Brain pericyte (primary cell): ENCODE measurements at regions not wholly inside any gene's neighbourhood (a gene's known extent, or its start where the extent isn't known, plus 50 kb on each side); places are given as distances from the start of the nearest gene placed in this dataset.

ENCODE experiments used
- DNase-seq: peaks from one replicate; pipeline ENCODE4 v3.0.0-alpha.2; 2012; ENCODE audit warnings: low read depth, low spot score

DNA sequence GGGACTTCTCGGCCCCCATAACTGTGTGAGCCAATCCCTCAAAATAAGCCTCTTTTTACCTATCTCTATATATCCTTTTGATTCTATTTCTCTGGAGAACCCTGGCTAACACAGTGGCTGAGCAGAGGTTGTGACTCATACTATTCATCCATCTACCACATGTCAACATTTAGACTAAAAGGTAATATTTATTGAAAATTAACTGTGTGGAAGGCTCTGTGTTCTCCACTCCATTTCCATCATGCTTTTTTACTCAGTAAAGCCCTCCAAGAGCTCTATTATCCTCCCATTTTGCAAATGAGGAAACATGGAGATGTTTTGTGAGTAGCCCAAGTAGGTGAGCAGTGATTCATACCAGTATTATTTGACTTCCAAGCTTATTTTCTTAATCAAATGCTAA is 217.9 kb upstream of the DCBLD2 start:
- DNase-seq = no peak

DNA sequence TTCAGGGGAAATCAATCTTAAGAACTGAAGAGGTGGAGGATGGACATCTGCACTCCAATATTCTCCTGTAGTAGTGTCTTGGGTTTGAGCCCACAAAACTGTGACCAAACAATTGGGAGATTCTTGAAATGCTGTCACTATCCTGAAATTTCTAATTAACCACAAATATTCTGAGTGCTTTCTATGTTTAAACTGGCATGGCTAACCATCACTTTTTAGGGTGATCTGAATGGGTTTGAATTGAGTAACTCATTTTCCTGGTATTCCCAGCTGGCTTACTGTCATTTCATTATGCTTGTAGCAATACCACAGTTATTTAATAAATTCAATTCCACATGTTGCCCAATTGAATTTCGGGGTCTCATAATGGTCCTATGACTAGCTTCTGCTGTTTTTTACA is 216.9 kb upstream of the DCBLD2 start:
- no peak for DNase-seq

DNA sequence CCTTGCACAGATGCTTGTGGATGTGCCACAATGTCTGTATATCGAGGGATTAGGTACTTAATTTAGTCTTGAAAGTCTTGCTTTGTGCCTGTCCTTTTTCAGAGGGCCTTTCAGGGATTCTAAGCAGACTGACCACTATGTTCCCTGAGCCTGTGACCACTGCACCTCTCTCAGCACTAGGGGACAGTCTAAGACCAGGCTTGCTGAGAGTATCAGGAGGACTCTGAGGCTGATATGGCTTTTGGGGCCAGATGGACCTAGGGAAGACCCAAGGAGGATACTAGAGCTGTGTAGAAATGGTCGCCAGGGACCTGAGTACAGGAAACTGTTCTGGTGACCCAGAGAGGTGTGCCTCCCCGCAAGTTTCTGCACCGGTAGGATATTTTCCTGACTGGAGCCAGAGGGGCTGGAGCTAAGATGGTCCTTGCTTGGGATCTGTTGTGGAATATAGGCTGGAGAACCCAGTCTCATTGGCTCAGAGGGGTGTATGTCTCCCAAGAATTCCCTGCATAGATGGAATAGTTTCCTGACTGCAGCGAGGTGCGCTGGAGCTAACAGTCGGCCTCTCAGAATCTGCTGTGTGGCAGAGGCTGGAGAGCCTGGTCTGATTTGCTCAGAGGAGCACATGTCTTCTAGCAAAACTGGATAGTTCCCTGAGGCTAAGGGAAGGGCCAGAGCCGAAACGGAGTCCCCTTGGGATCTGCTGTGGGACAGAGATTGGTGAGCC is 213.2 kb upstream of the DCBLD2 start:
- no peak for DNase-seq

DNA sequence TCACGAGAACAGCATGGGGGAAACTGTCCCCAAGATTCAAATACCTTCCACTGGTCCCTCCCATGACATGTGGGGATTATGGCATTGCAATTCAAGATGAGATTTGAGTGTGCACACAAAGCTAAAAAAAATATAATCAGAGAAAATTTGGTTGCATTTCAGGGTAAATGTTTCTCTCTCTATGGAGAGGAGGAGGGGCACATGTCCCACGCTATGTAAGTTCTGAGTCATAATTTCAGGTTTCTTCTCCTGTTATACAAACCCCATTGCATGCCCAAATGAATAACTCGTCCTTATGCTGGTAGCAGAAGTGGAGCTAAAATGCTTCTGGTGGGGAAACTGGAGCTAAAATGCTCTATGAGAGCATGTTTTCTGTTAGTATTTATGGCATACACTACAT is 209.7 kb upstream of the DCBLD2 start:
- DNase-seq = no peak

DNA sequence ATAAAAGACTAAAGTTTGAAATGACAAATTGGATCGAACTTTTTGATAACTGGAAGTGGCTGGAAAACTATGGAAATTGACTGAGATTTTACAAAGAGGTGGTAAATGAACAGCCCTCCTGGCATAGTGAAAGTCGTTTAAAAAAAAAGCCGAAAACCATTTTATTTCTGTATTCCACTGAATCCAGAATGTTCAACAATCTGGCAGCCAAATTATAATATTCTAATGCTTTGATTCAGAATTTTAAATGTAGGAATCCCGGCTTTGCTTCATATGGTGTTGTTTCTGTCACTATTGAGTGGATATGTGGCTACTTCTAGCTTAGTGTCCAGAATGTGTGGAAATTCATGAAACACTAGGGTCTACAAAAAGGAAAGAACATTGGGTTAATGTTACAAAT is 208.9 kb upstream of the DCBLD2 start:
- no peak for DNase-seq

DNA sequence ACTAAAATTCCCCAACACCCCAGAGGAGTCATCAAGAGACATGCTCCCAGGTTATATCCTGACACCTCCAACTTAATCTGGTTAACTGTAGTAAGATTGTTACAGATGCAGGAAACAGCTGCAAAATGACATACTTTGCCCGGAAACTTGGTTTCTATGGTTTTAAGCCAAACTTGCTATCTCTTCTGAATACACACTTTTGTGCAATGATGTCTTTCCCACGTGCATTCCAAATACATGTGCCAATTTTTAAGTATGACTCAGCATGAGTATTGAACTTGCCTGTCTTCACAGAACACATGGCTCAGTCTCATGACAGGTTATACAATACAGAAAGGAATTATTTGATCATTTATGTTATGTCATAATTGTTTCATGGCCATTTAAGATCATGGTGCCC is 207.0 kb upstream of the DCBLD2 start:
- peak; percentile 50 for DNase-seq

DNA sequence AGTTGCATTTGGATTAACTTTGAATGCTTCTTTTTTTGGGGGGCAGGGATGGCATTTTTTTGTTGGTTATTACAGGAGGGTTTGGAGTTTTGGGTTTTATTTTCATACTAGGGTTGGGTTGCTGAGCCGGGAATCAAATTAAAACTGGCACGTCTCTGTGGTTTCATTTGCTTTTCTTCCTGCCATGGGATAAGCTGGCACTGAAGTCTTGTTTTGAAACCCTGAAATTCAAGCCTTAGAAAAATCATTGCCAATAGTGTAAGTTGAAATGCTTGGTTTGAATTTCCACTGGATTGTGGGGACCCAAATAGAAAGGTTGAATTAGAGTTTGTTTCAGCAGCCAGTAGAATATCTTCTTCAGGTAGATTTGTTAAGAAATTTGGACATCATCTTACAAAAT is 193.1 kb upstream of the DCBLD2 start:
- DNase-seq = no peak

DNA sequence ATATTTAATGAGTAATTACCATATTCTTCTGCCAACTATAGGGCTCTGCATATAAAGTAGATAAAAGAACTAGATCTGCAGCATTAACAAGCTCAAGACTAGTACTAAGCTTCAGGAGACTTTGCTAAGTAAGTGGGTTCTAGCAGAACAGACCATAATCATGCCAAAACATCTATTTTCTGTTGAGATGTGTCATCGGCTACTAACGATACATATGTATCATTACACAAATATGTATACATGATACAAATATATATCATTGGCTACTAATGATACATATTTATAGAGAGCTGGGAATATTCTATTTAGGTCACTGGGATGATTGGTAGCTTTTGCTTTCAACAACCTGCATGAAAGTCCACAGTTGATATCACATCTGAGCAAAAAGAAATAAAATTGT is 185.8 kb upstream of the DCBLD2 start:
- no peak for DNase-seq

DNA sequence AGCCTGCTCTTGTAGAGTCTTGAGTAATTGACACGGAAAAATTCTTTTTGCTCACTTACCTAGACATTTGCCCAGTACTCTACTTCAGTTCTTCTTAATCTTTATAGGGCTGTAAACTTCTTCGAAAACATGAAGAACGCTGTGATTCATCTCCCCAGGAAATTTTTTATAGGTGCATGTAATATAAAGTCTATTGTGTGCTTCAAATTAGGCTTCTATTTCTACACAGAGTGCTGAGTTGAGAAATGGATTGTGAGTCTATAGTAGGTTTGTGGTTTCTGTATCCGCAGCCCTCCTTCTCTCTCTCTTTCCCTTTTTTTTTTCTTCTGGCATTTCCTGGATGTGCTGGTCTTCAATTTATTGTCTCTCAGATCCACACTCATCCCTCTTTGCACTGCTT is 183.3 kb upstream of the DCBLD2 start:
- DNase-seq = no peak

DNA sequence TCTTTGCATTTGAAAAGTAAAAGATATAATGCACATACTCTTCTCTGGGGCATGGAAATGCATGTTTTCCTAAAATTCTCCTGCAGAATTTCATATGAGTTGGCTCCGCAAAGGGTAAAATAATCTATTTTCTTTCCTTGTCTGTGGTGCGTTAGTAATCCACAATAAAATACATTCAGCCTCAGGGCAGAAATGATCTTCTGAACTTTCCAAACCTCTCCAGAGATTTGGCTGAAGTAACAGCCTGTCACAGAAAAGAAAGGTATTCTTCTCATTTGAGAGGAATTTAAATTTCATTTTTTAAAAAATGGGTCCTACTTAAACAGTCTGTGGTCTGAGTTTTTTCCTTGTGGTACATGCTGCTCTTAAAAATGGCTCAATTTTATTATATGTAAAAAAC is 182.7 kb upstream of the DCBLD2 start:
- DNase-seq = no peak

DNA sequence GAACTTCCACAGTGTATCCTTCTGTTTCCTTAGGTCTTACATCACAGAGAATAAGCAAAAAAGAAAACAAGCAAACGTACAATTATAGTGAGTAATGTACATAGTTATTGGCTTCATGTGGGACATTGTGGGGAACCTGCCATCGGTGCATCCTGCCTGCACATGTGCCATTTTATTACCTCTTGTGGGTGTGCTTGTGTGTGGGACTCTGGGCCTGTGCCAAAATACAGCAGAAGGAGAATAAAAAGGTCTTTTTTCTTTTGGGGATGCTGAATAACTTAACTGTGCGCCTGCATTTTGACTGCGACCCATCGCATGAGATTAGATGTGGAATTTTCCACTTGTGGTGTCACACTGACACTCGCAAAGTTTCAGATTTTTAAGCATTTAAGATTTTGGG is 169.6 kb upstream of the DCBLD2 start:
- no peak for DNase-seq

DNA sequence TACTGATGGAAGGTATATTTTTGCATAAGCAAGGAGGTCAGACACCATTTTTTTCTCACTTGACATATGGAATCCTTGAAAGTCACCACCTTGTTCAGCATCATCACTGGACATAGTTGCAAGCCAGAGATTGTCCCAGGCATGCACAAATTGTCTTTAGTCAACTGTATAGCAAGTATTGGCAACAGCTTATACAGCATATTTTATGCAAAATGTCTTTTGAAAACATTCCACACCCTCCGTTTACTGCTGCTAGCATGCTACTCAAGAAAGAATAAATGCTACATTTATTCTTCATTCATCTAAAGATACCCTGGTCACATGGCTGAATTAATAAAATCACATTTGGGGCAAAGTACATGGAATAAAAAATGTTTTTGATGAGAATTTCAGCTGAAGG is 168.5 kb upstream of the DCBLD2 start:
- DNase-seq = no peak

DNA sequence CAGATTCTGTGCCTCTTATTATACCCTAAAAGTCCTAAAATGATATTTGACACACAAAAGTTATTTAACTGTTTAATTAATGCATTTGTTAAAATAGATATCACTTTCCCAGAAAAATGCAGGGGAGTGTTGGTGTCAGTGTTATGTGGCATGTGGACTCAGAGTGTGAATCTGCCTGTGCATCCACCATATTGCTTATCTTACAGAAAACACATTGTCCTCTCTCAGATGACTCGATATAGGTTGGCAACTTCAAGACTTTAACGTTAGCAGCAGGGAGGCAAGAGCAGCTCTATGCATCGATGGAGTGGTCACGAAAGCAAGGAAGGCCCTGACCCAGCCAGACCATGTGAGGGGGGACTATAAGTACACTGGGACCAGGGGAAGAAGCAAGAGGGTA is 165.4 kb upstream of the DCBLD2 start:
- no peak for DNase-seq

DNA sequence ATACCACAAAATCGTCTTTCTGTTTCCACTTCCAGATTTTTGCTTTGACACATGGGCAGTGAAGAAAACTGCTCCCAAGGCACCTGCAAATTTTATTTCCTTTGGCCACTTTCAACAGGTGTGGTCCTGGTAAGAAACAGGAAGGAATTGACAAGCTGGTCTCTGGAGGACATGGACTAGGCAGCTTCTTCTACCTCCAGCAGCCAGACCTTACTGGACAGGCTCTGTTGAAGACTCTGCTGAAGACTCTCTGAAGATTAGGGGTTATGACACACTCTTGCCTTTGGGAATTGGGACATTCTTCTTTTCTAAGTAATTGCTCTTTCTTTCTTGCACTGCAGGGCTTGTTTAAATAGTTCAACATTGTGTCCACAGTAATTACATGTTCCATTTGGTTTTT is 147.7 kb upstream of the DCBLD2 start:
- no peak for DNase-seq

DNA sequence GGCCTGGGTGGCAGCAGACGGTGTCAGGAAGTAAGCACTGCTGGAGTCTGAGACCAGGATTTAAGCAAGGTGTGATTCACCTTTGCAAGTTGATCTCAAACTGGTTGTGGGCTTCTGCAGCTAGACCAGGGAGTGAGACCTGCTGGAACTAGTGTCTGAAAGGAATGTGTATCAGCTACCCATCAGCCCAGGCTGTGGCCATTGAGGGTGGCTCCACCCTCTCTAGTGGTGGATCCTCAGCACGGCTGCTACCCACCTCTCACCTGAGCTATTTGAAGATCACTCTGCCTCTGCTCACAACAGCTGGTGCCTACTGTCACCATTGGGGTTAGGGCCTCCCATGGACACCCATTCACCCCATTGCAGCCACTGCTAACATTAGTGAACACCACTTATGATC is 140.3 kb upstream of the DCBLD2 start:
- no peak for DNase-seq

DNA sequence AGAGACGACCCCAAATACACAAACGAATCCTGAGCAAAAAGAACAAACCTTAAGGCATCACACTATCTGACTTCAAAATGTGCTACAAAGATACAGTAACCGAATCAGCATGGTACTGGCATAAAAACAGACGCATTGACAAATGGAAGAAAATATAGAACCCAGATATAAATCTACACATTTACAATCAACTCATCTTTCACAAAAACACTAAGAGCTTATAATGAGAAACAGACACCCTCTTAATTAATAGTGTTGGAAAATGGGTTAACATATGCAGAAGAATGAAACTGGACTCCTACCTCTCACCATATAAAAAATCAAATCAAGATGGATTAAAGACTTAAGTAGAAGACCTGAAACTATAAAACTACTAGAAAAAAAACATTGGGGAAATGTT is 130.3 kb upstream of the DCBLD2 start:
- no peak for DNase-seq

DNA sequence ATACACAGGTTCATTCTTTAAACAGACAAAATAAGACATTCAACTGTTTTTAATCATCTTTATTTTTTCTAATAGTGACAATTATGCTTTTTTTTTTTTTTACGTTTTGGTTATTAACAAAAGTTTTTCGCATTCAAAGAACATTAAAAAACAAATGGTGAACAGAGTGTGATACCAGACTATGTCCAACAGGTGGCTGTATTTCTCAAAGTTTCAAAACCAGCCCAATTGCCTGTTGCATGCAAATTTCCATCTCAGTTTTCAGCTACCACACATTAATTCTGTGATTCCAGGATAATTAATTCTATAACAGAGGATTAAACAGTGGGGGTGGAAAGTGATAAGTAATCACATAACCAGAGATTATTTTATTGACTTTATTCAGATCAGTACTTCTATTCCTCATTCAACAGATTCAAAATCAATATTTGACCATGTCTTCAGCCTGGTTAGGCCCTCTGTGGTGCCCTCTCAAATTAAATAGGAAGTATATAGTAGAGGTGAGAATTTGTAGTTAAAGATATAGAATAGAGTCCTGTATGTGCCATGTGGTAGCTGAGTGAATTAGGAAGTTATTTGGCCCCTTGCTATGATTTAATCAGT is 122.2 kb upstream of the DCBLD2 start:
- DNase-seq = no peak

DNA sequence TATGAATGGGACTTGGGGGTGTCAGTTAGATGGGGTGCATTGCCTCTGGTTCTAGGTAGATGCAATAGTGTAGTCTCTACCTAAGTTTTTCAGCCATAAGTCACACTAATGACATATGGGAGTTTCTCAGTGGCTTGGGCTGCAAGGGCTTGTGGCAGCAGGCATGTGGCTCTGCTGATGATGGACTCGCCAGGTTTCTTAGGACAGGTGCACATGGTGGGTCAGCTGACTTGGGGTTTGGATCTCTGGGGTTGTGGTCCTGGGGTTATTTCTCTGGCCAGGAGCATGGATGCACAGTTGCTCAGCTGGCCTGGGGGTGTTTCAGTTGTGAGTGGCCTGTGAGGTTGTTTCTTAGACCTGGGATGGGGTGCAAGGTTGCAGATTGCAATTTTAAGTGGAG is 120.0 kb upstream of the DCBLD2 start:
- DNase-seq = no peak

DNA sequence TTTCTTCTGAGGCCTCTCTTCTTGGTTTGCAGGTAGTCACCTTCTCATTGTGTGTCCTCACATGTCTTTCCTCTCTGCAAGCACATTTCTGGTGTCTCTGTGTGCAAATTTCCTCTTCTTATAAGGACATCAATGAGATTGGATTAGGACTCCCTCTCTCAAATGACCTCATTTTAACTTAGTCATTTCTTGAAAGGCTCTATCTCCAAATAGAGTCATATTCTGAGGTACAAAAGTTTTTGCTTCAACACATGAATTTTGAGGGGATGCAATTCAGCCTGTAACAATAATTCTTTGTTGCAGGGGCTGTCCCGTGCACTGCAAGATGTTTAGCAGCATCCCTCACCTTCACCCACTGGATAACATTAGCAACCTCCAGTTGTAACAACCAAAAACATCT is 115.0 kb upstream of the DCBLD2 start:
- DNase-seq = no peak

DNA sequence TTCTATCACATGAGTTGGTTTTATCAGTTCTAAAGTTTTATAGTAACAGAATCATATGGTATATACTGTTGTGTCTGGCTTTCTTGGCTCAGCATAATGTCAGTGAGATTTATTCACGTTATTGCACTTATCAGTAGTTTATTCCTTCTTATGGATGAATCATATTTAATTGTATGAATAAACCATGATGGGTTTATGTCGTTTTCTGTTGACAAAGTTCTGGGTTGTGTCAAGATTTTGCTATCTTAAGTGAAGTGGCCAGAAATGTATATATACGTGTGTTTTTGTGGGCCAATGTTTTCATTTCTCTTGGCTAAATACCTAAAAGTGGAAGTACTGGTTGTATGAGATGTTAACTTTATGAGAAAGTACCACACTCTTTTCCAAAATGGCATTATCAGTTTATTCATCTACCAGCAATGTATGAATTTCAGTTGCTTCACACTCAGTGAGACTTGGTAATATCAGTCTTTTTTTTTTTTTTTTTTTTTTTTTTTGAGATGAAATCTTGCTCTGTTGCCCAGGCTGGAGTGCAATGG is 112.4 kb upstream of the DCBLD2 start:
- no peak for DNase-seq

DNA sequence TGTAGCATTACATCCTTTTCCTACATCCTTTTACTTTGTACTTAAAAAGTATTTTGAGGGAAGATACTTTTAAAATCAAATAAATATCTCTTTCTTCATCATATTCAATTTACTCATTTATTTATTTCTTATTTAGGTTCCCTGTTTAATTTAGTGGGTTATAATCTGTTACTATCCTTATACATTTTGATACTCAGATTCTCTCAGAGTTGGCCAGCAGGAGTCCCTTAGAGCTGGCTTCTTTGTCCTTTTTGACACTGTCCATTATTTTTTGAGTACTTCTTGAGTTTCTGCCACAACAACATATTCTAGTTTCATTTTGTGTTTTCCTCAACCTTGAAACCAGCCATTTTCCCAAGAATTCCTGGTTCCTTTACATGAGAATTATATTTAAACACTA is 111.6 kb upstream of the DCBLD2 start:
- DNase-seq = no peak

DNA sequence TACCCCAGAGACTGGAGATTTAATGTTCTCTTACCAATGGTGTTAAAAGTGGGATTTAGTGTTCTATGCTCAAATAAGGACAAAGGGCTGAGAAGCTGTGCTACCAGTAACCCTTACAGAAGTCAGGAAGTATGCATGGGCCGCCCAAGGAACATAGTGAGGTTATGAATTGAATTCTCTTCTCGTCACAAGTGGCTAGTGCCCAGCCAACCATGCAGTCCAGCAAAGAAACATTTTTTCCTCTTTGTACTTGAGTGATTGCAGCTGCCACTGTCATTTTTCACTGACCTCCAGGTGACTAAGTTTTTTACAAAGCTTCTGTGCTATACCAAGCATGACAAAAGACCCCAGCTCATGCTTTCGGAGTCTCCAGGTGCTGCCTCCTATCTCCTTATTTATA is 110.6 kb upstream of the DCBLD2 start:
- no peak for DNase-seq

DNA sequence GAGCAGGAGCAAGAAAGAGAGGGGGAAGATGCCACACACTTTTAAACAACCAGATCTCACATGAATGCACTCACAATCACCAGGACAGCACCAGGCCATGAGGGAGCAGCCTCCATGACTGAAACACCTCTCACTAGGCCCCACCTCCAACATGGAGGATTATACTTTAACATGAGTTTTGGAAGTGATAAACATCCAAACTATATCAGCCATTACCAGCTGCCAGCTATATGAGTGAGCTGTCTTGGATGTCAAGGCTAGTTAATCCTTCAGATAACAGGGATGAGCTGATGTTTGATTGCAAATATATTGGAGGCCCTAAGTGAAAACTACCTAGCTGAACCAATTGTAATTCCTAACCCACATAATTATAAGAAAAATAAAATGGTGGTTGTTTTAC is 108.4 kb upstream of the DCBLD2 start:
- no peak for DNase-seq

DNA sequence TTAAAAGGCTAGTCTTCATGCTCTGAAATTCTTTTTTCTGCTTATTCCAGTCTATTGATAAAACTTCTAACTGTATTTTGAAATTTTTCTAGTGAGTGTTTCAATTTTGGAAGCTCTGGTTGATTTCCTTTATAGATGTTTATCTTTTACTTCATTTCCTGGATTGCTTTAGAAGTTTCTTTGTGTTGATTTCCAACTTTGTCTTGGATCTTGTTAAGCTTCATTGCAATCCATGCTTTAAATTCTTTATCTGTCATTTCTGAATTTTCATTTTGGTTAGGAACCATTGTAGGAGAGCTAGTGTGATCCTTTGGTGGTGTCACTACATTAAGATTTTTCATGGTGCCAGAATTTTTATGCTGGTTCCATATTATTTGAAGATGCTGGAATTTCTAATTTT is 105.2 kb upstream of the DCBLD2 start:
- no peak for DNase-seq
